ENCODE measurements at regions not wholly inside any gene's neighbourhood (a gene's known extent, or its start where the extent isn't known, plus 50 kb on each side); places are given as distances from the start of the nearest gene placed in this dataset.

DNA sequence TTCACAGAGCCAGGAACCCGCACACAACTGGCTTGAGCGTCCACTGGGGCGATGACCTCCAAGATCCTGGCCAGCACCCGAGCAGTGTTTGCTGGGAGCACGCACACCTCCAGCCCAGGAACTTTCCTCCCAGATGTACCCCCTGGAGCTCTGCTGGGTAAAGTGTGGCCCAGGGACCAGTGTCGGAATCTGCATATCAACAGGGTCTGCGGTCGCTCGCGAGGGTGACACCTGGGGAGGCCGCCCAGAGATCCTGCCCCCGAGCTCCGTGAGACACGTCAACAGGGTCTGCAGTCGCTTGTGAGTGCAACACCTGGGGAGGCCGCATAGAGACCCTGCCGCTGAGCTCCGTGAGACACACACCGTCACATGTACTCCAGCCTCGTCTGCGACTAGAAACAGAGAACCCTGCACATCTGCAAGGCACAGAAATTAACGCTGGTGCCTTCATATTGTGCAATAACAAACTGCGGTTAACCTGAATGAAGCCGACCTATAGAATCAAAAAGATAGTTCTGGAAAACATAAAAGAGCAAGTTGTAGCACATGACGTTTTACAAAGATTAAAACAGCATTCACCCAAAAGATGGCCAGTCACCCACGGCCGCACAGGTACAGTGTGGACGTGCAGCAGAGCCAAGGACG is 172.4 kb downstream of the BRD1 start:
- TF ChIP-seq, protein P1, sequence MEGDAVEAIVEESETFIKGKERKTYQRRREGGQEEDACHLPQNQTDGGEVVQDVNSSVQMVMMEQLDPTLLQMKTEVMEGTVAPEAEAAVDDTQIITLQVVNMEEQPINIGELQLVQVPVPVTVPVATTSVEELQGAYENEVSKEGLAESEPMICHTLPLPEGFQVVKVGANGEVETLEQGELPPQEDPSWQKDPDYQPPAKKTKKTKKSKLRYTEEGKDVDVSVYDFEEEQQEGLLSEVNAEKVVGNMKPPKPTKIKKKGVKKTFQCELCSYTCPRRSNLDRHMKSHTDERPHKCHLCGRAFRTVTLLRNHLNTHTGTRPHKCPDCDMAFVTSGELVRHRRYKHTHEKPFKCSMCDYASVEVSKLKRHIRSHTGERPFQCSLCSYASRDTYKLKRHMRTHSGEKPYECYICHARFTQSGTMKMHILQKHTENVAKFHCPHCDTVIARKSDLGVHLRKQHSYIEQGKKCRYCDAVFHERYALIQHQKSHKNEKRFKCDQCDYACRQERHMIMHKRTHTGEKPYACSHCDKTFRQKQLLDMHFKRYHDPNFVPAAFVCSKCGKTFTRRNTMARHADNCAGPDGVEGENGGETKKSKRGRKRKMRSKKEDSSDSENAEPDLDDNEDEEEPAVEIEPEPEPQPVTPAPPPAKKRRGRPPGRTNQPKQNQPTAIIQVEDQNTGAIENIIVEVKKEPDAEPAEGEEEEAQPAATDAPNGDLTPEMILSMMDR (IDR thresholded peaks at IDR 0.05), result no peak
- TF ChIP-seq POLR2AphosphoS5 (IDR thresholded peaks at IDR 0.05) (no peak), EP300 (IDR thresholded peaks at IDR 0.05) (no peak), POLR2A (IDR thresholded peaks at IDR 0.05) (no peak)
